ENCODE measurements at regions not wholly inside any gene's neighbourhood (a gene's known extent, or its start where the extent isn't known, plus 50 kb on each side); places are given as distances from the start of the nearest gene placed in this dataset.

DNA sequence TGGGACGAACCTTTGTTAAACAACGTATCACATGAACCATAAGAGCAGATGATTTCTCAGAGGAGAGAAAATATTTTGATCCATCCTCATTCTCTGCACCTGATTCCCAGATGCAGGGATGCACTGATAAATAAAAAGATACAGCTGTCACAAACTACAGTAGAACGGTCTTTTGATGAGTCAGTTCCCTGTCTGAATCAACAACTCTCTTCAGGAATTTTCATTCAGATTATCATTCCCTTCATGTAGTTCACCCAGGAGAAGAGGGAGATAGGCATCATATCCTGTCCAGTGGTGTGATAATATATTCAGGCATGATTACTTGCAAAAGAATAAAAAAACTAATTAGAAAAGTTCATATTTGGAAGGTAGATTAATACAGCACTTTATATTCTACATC is 521.5 kb downstream of the PYDC2 start:
- H3K27ac ChIP-seq (ENCODE audit: low read depth in 1 of 2, low read length in 2 of 2), result no peak overlapping the region
- H3K36me3 ChIP-seq (replicated peaks in 1 of 2; ENCODE audit: control insufficient read depth in 1 of 2, insufficient read depth in 2 of 2, low read length in 2 of 2), result no peaks in the 10 kb centered on the region
- H3K9me3 ChIP-seq (replicated peaks in 1 of 2; ENCODE audit: control insufficient read depth in 1 of 2, insufficient read depth in 1 of 2, low read length in 2 of 2), result peaks cover 0 to 8% of the 10 kb centered on the region in 2 donors
- no peaks in the 10 kb centered on the region for H3K27me3 ChIP-seq (ENCODE audit: control insufficient read depth in 2 of 2, insufficient read depth in 2 of 2, low read length in 2 of 2)
- no CpG with 5 or more reads among the region's 3 CpGs for WGBS (ENCODE audit: insufficient coverage)
- H3K4me3 Mint-ChIP-seq, result no peak overlapping the region
- H3K9me3 Mint-ChIP-seq, result peaks cover 0 to 7% (median 3%) of the 10 kb centered on the region in 7 donors
- H3K9ac ChIP-seq (ENCODE audit: insufficient read depth, low read length, poor library complexity, severe bottlenecking), result no peak overlapping the region
- no peak for DNase-seq
- no peak overlapping the region for H3K4me3 ChIP-seq (replicated peaks in 1 of 3; ENCODE audit: low read depth in 2 of 3, low read length in 3 of 3)
- no peak overlapping the region for H3K27ac Mint-ChIP-seq
- no peaks in the 10 kb centered on the region for H3K4me1 ChIP-seq (ENCODE audit: control insufficient read depth in 1 of 2, insufficient read depth in 2 of 2, low read length in 2 of 2)
- TF ChIP-seq, protein P1, sequence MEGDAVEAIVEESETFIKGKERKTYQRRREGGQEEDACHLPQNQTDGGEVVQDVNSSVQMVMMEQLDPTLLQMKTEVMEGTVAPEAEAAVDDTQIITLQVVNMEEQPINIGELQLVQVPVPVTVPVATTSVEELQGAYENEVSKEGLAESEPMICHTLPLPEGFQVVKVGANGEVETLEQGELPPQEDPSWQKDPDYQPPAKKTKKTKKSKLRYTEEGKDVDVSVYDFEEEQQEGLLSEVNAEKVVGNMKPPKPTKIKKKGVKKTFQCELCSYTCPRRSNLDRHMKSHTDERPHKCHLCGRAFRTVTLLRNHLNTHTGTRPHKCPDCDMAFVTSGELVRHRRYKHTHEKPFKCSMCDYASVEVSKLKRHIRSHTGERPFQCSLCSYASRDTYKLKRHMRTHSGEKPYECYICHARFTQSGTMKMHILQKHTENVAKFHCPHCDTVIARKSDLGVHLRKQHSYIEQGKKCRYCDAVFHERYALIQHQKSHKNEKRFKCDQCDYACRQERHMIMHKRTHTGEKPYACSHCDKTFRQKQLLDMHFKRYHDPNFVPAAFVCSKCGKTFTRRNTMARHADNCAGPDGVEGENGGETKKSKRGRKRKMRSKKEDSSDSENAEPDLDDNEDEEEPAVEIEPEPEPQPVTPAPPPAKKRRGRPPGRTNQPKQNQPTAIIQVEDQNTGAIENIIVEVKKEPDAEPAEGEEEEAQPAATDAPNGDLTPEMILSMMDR (IDR thresholded peaks at IDR 0.05), result no peak
- no peak overlapping the region for H3K4me2 ChIP-seq (replicated peaks; ENCODE audit: extremely low read depth, low read length, poor library complexity, severe bottlenecking)
- H3K27me3 Mint-ChIP-seq (ENCODE audit: low read depth in 3 of 3), result no peaks in the 10 kb centered on the region
- intact Hi-C loops (cut with micrococcal nuclease), result no loop called here
- H3K4me1 Mint-ChIP-seq, result no peaks in the 10 kb centered on the region
- no peak overlapping the region for H2AFZ ChIP-seq (ENCODE audit: insufficient read depth, low read depth, low read length, poor library complexity, severe bottlenecking)
- no peaks in the 10 kb centered on the region for H3K79me2 ChIP-seq (ENCODE audit: insufficient read depth, low read length)
- H3K36me3 Mint-ChIP-seq, result no peaks in the 10 kb centered on the region
- no peaks in the 10 kb centered on the region for H4K20me1 ChIP-seq (ENCODE audit: insufficient read depth, low read length)

DNA sequence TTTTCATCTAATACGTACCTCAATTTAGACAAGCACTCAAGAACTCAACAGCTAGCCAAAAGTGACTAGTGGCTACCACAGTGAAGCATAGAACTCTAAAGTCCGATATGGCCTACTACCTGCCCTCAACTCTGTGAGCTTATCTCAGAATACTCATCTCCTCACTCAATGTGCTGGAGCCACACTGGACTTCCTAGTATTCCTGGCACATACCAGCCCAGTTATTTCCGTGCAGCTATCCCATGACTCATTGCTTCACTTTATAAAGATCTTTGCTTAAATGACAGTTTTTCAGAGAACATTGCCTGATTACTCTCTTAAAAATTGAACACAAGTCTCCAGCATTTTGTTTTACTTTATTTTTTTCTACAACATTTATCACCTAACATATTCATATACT is 524.7 kb downstream of the PYDC2 start:
- Histone ChIP-seq H2AFZ (ENCODE audit: insufficient read depth, low read depth, low read length, poor library complexity, severe bottlenecking) (no peak overlapping the region), H3K4me3 (replicated peaks in 1 of 3; ENCODE audit: low read depth in 2 of 3, low read length in 3 of 3) (no peak overlapping the region), H3K4me2 (replicated peaks; ENCODE audit: extremely low read depth, low read length, poor library complexity, severe bottlenecking) (no peak overlapping the region), H3K9me3 (replicated peaks in 1 of 2; ENCODE audit: control insufficient read depth in 1 of 2, insufficient read depth in 1 of 2, low read length in 2 of 2) (peaks cover 14 to 18% of the 10 kb centered on the region in 2 donors), H3K27ac (ENCODE audit: low read depth in 1 of 2, low read length in 2 of 2) (no peak overlapping the region), H3K9ac (ENCODE audit: insufficient read depth, low read length, poor library complexity, severe bottlenecking) (no peak overlapping the region), H3K27me3 (ENCODE audit: control insufficient read depth in 2 of 2, insufficient read depth in 2 of 2, low read length in 2 of 2) (no peaks in the 10 kb centered on the region), H3K36me3 (replicated peaks in 1 of 2; ENCODE audit: control insufficient read depth in 1 of 2, insufficient read depth in 2 of 2, low read length in 2 of 2) (no peaks in the 10 kb centered on the region), H3K4me1 (ENCODE audit: control insufficient read depth in 1 of 2, insufficient read depth in 2 of 2, low read length in 2 of 2) (no peaks in the 10 kb centered on the region), H3K79me2 (ENCODE audit: insufficient read depth, low read length) (no peaks in the 10 kb centered on the region), H4K20me1 (ENCODE audit: insufficient read depth, low read length) (no peaks in the 10 kb centered on the region)
- Mint-ChIP-seq H3K27ac (no peak overlapping the region), H3K9me3 (peaks cover 1 to 13% (median 6%) of the 10 kb centered on the region in 7 donors), H3K4me1 (no peaks in the 10 kb centered on the region), H3K27me3 (ENCODE audit: low read depth in 3 of 3) (no peaks in the 10 kb centered on the region), H3K4me3 (no peak overlapping the region), H3K36me3 (no peaks in the 10 kb centered on the region)
- 100% methylated on average over 2 of the region's 3 CpGs for WGBS (ENCODE audit: insufficient coverage)
- intact Hi-C loops (cut with micrococcal nuclease), result no loop called here
- TF ChIP-seq, protein P1 (IDR thresholded peaks at IDR 0.05), result no peak
- no peak for DNase-seq

All from CD14-positive monocyte (primary cell).